Hepatocyte (in vitro differentiated cells): ENCODE measurements at regions not wholly inside any gene's neighbourhood (a gene's known extent, or its start where the extent isn't known, plus 50 kb on each side); places are given as distances from the start of the nearest gene placed in this dataset.

Experiments
- EZH2 ChIP-seq: fragments of 200-600 bp; sonication (generic); IDR thresholded peaks from 2 replicates; pipeline ENCODE4 v1.6.1; 2016; ENCODE audit warnings: antibody characterized with exemption, mild to moderate bottlenecking, borderline replicate concordance
- TF ChIP-seq, protein P1 (sequence below): fragments of 200-600 bp; sonication (generic); IDR thresholded peaks from 2 replicates; pipeline ENCODE4 v1.5.1; 2016; ENCODE audit warnings: antibody characterized with exemption, mild to moderate bottlenecking; ENCODE audit not compliant: poor library complexity

DNA sequence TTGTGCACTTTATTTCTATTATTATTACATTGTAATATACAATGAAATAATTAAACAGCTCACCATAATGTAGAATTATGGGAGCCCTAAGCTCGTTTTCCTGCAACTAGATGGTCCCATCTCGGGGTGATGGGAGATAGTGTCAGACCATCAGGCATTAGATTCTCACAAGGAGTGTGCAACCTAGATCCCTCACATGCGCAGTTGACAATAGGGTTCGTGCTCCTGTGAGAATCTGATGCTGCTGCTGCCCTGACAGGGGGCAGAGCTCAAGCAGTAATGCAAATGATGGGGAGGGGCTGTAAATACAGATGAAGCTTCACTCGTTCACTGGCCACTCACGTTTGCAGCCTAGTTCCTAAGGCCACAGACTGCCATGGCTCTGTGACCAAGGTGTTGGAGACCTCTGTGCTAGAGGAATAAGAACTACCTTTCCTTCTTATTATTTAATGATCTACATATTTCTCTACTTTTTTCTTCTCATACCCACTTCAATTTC is 492.9 kb upstream of the INTU start:
- TF ChIP-seq, protein P1, sequence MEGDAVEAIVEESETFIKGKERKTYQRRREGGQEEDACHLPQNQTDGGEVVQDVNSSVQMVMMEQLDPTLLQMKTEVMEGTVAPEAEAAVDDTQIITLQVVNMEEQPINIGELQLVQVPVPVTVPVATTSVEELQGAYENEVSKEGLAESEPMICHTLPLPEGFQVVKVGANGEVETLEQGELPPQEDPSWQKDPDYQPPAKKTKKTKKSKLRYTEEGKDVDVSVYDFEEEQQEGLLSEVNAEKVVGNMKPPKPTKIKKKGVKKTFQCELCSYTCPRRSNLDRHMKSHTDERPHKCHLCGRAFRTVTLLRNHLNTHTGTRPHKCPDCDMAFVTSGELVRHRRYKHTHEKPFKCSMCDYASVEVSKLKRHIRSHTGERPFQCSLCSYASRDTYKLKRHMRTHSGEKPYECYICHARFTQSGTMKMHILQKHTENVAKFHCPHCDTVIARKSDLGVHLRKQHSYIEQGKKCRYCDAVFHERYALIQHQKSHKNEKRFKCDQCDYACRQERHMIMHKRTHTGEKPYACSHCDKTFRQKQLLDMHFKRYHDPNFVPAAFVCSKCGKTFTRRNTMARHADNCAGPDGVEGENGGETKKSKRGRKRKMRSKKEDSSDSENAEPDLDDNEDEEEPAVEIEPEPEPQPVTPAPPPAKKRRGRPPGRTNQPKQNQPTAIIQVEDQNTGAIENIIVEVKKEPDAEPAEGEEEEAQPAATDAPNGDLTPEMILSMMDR, result no peak
- no peak for TF ChIP-seq EZH2
